HEK293 (cell line): ENCODE measurements at regions not wholly inside any gene's neighbourhood (a gene's known extent, or its start where the extent isn't known, plus 50 kb on each side); places are given as distances from the start of the nearest gene placed in this dataset.

ENCODE experiments used
- CTCF ChIA-PET: fragments of 350-600 bp; formaldehyde crosslinking; extraction: SDS; loops from one replicate; lab custom pipeline; 2021; ENCODE audit warnings: antibody characterized with exemption; lab: Yijun Ruan, JAX
- POLR2A ChIA-PET: fragments of 300-600 bp; formaldehyde crosslinking; extraction: SDS; loops from one replicate; lab custom pipeline; 2020; ENCODE audit warnings: antibody characterized with exemption, inconsistent platforms; lab: Yijun Ruan, JAX
- H3K27ac ChIP-seq: fragments of 200-500 bp; sonication (Bioruptor generic); 2 replicates; pipeline ENCODE4 v1.5.1; 2014; ENCODE audit warnings: low read depth, low read length, control low read depth, inconsistent platforms; ENCODE audit errors: extremely low read depth
- H3K36me3 ChIP-seq, 2 experiments: fragments of 200-500 bp in 1 of 2; sonication (Bioruptor generic) in 1 of 2; 1 replicate in 1 of 2; 2 replicates in 1 of 2; pipeline ENCODE4 v1.5.1; 2014 to 2017; ENCODE audit warnings: inconsistent platforms in 2 of 2, low read length in 2 of 2; ENCODE audit not compliant: control insufficient read depth in 2 of 2, insufficient read depth in 1 of 2
- H3K4me1 ChIP-seq: fragments of 200-500 bp; sonication (Bioruptor generic); 2 replicates; pipeline ENCODE4 v1.5.1; 2014; ENCODE audit warnings: mild to moderate bottlenecking, low read length, inconsistent platforms; ENCODE audit not compliant: control insufficient read depth, insufficient read depth
- H3K4me3 ChIP-seq: 2 replicates; pipeline ENCODE4 v1.5.1; 2011; ENCODE audit warnings: low read depth, mild to moderate bottlenecking, control low read depth, low read length, moderate library complexity
- H3K9me3 ChIP-seq: fragments of 200-500 bp; sonication (Bioruptor generic); 2 replicates; pipeline ENCODE4 v1.5.1; 2014; ENCODE audit warnings: low read depth, low read length, inconsistent platforms; ENCODE audit not compliant: control insufficient read depth, insufficient read depth
- GLIS2 ChIP-seq: fragments of 450-650 bp; formaldehyde crosslinking; IDR thresholded peaks from 2 replicates; pipeline ENCODE4 v1.5.1; 2016; ENCODE audit warnings: missing biosample characterization, missing genetic modification characterization
- HIC1 ChIP-seq: fragments of 450-650 bp; formaldehyde crosslinking; IDR thresholded peaks from 2 replicates; pipeline ENCODE4 v1.5.1; 2016; ENCODE audit warnings: missing biosample characterization, missing genetic modification characterization
- HOXA7 ChIP-seq: sonication (generic); formaldehyde crosslinking; IDR thresholded peaks from 2 replicates; pipeline ENCODE4 v1.8.1; 2022; ENCODE audit warnings: missing genetic modification reagents, borderline replicate concordance
- KLF10 ChIP-seq: fragments of 450-650 bp; IDR thresholded peaks from 2 replicates; pipeline ENCODE4 v1.5.1; 2018; ENCODE audit warnings: missing biosample characterization, mild to moderate bottlenecking, missing genetic modification characterization
- SCRT1 ChIP-seq: fragments of 450-650 bp; formaldehyde crosslinking; IDR thresholded peaks from 2 replicates; pipeline ENCODE4 v1.5.1; 2016; ENCODE audit warnings: missing biosample characterization, missing genetic modification characterization, borderline replicate concordance
- SP2 ChIP-seq: fragments of 450-650 bp; formaldehyde crosslinking; IDR thresholded peaks from 2 replicates; pipeline ENCODE4 v1.5.1; 2016; ENCODE audit warnings: missing biosample characterization, missing genetic modification characterization
- ZBTB17 ChIP-seq: fragments of 450-650 bp; formaldehyde crosslinking; IDR thresholded peaks from 2 replicates; pipeline ENCODE4 v1.5.1; 2016; ENCODE audit warnings: missing biosample characterization, missing genetic modification characterization
- ZBTB8A ChIP-seq: fragments of 450-650 bp; formaldehyde crosslinking; IDR thresholded peaks from 2 replicates; pipeline ENCODE4 v1.5.1; 2016; ENCODE audit warnings: missing biosample characterization, missing genetic modification characterization
- ZFP37 ChIP-seq: fragments of 450-650 bp; formaldehyde crosslinking; IDR thresholded peaks from 2 replicates; pipeline ENCODE4 v1.5.1; 2016; ENCODE audit warnings: missing biosample characterization, missing genetic modification characterization
- ZNF133 ChIP-seq: fragments of 450-650 bp; formaldehyde crosslinking; IDR thresholded peaks from 2 replicates; pipeline ENCODE4 v1.5.1; 2016; ENCODE audit warnings: missing biosample characterization, missing genetic modification characterization
- ZNF223 ChIP-seq: fragments of 450-650 bp; formaldehyde crosslinking; IDR thresholded peaks from 2 replicates; pipeline ENCODE4 v1.5.1; 2016; ENCODE audit warnings: missing biosample characterization, missing genetic modification characterization
- ZNF239 ChIP-seq: fragments of 450-650 bp; formaldehyde crosslinking; IDR thresholded peaks from 2 replicates; pipeline ENCODE4 v1.5.1; 2016; ENCODE audit warnings: missing biosample characterization, missing genetic modification characterization
- ZNF324 ChIP-seq: fragments of 450-650 bp; formaldehyde crosslinking; IDR thresholded peaks from 2 replicates; pipeline ENCODE4 v1.5.1; 2016; ENCODE audit warnings: missing biosample characterization, missing genetic modification characterization
- ZNF48 ChIP-seq: fragments of 450-650 bp; formaldehyde crosslinking; IDR thresholded peaks from 2 replicates; pipeline ENCODE4 v1.5.1; 2016; ENCODE audit warnings: missing biosample characterization, missing genetic modification characterization
- ZNF571 ChIP-seq: fragments of 450-650 bp; formaldehyde crosslinking; IDR thresholded peaks from 2 replicates; pipeline ENCODE4 v1.5.0; 2017; ENCODE audit warnings: missing biosample characterization, missing genetic modification characterization
- ZNF580 ChIP-seq: fragments of 450-650 bp; formaldehyde crosslinking; IDR thresholded peaks from 2 replicates; pipeline ENCODE4 v1.5.1; 2016; ENCODE audit warnings: missing biosample characterization, missing genetic modification characterization
- ZNF623 ChIP-seq: fragments of 450-650 bp; formaldehyde crosslinking; IDR thresholded peaks from 2 replicates; pipeline ENCODE4 v1.5.1; 2016; ENCODE audit warnings: missing biosample characterization, missing genetic modification characterization
- ZNF645 ChIP-seq: fragments of 450-650 bp; formaldehyde crosslinking; IDR thresholded peaks from 2 replicates; pipeline ENCODE4; 2016; ENCODE audit warnings: missing biosample characterization, missing genetic modification characterization
- ZNF843 ChIP-seq: fragments of 450-650 bp; formaldehyde crosslinking; IDR thresholded peaks from 2 replicates; pipeline ENCODE4 v1.5.1; 2016; ENCODE audit warnings: missing biosample characterization, missing genetic modification characterization
- TF ChIP-seq, protein P1 (sequence below): fragments of 450-650 bp; formaldehyde crosslinking; IDR thresholded peaks from 2 replicates; pipeline ENCODE4 v1.5.1; 2016; ENCODE audit warnings: missing biosample characterization, missing genetic modification characterization
- TF ChIP-seq, protein P2 (sequence below): fragments of 450-650 bp; formaldehyde crosslinking; conservative IDR thresholded peaks from 2 replicates; pipeline ENCODE4 v1.5.1; 2016; ENCODE audit warnings: low read depth, missing biosample characterization, missing genetic modification characterization

GRCh38 chr4:31530555-31530954, 810.4 kb downstream of the PCDH7 start (continued):
- TF ChIP-seq ZNF645 (tag by site-specific recombination): no peak

DNA sequence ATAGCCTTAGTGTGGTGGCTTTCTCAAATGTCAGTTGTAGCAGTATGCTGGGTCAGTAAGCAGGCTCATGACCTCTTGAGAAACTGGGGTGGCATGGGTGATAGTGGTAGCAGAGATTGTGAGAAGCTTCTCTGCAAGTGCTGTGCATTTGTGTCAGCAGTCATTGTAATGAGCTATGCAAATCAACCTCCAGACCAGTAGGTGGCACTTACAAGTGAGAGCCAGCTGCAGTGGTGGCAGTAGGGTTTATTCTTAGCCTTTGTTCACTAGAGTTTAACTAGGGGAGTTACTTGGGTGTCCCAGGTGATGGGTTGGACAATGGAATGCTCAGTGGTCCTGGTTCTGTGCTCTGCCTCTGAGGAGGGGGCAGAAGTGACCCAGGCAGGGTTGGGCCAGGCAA, 818.7 kb downstream of the PCDH7 start:
- POLR2A ChIA-PET: no interaction called here
- no peaks in the 10 kb centered on the region for H3K4me1 ChIP-seq
- no peaks in the 10 kb centered on the region for H3K9me3 ChIP-seq
- CTCF ChIA-PET: interaction anchor here (0.6 to 1.1 kb wide), 2 partner anchors 9 to 30 kb away, joined by 3 to 6 read pairs; no protein-coding TSS in a partner anchor
- no peak overlapping the region for H3K27ac ChIP-seq
- no peak for TF ChIP-seq ZNF48 (tag by site-specific recombination)
- TF ChIP-seq ZNF133: no peak
- TF ChIP-seq, protein P1, sequence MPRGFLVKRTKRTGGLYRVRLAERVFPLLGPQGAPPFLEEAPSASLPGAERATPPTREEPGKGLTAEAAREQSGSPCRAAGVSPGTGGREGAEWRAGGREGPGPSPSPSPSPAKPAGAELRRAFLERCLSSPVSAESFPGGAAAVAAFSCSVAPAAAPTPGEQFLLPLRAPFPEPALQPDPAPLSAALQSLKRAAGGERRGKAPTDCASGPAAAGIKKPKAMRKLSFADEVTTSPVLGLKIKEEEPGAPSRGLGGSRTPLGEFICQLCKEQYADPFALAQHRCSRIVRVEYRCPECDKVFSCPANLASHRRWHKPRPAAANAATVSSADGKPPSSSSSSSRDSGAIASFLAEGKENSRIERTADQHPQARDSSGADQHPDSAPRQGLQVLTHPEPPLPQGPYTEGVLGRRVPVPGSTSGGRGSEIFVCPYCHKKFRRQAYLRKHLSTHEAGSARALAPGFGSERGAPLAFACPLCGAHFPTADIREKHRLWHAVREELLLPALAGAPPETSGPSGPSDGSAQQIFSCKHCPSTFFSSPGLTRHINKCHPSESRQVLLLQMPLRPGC (tag by site-specific recombination): no peak
- TF ChIP-seq ZFP37 (tag by site-specific recombination): no peak
- TF ChIP-seq ZNF843: no peak
- no peak for TF ChIP-seq KLF10 (tag by site-specific recombination)
- TF ChIP-seq ZNF324: no peak
- TF ChIP-seq ZNF571 (tag by site-specific recombination): no peak
- H3K36me3 ChIP-seq: no peaks in the 10 kb centered on the region
- no peak overlapping the region for H3K4me3 ChIP-seq

DNA sequence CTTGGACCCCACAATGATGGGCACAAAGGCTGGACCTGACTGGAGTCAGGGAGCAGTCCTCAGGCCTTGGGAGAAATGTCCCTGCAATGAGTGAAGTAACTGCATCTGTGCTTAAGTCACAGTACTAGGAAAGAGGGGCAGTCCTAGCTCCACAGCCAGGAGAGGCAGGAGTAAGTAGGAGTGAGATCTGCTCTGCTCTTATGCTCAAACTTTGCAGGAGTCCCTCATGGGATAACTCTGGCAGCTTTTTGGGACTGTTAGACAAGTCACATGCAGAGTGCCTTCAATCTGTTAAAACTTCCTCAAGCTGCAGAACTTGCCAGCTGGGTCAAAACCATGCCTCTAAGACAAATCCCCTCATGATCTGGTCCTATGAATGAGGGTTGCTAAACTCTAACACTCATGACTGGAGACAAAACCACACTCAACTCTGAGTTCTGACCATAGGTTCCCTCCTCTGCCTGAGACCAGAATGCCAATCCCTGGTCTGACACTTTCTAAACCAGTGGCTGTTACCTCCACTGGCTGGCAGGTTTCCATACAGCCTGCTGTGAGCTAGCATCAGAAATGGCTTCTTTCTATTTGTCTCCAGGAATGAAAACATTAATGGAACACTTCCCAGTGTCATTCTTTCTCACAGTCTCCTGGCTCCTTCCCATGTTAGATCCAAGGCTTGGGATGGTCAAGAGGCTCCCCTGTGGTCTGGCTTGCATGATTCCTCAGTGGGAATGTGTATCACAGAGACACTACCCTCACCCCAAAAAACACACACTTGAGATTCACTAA, 819.3 kb downstream of the PCDH7 start:
- Histone ChIP-seq H3K4me1 (no peaks in the 10 kb centered on the region), H3K4me3 (no peak overlapping the region), H3K36me3 (no peaks in the 10 kb centered on the region), H3K9me3 (no peaks in the 10 kb centered on the region)
- CTCF ChIA-PET: interaction anchor here (1.1 kb wide), 1 partner anchor 8 kb away, joined by 6 read pairs; no protein-coding TSS in a partner anchor
- TF ChIP-seq HIC1 (tag by site-specific recombination) (no peak), HOXA7 (CRISPR knock-in tag) (no peak), ZNF223 (tag by site-specific recombination) (no peak), ZBTB8A (tag by site-specific recombination) (no peak), GLIS2 (tag by site-specific recombination) (no peak), ZNF239 (tag by site-specific recombination) (no peak), SP2 (tag by site-specific recombination) (no peak), ZNF623 (tag by site-specific recombination) (no peak), SCRT1 (tag by site-specific recombination) (no peak), ZBTB17 (tag by site-specific recombination) (no peak), ZNF580 (tag by site-specific recombination) (no peak)
- TF ChIP-seq, protein P2, sequence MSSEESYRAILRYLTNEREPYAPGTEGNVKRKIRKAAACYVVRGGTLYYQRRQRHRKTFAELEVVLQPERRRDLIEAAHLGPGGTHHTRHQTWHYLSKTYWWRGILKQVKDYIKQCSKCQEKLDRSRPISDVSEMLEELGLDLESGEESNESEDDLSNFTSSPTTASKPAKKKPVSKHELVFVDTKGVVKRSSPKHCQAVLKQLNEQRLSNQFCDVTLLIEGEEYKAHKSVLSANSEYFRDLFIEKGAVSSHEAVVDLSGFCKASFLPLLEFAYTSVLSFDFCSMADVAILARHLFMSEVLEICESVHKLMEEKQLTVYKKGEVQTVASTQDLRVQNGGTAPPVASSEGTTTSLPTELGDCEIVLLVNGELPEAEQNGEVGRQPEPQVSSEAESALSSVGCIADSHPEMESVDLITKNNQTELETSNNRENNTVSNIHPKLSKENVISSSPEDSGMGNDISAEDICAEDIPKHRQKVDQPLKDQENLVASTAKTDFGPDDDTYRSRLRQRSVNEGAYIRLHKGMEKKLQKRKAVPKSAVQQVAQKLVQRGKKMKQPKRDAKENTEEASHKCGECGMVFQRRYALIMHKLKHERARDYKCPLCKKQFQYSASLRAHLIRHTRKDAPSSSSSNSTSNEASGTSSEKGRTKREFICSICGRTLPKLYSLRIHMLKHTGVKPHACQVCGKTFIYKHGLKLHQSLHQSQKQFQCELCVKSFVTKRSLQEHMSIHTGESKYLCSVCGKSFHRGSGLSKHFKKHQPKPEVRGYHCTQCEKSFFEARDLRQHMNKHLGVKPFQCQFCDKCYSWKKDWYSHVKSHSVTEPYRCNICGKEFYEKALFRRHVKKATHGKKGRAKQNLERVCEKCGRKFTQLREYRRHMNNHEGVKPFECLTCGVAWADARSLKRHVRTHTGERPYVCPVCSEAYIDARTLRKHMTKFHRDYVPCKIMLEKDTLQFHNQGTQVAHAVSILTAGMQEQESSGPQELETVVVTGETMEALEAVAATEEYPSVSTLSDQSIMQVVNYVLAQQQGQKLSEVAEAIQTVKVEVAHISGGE (tag by site-specific recombination): no peak
- TF ChIP-seq, all 188 proteins: peak for 0
- no peak overlapping the region for H3K27ac ChIP-seq
- POLR2A ChIA-PET: no interaction called here
